Osteoblast (primary cell): ENCODE measurements at regions not wholly inside any gene's neighbourhood (a gene's known extent, or its start where the extent isn't known, plus 50 kb on each side); places are given as distances from the start of the nearest gene placed in this dataset.
A peak's percentile ranks its signal among the peaks of the same experiment; 100 is the strongest.

Source experiments
- DNase-seq: peaks from one replicate; pipeline ENCODE4 v3.0.0; 2011; ENCODE audit warnings: low spot score, mixed read lengths; ENCODE audit not compliant: insufficient read length; ENCODE audit errors: missing footprints
- H2AFZ ChIP-seq: 2 replicates; pipeline ENCODE4 v1.6.0; 2011; ENCODE audit warnings: mild to moderate bottlenecking, low read length
- H3K27ac ChIP-seq: 2 replicates; pipeline ENCODE4 v1.5.1; 2011; ENCODE audit warnings: mild to moderate bottlenecking, low read depth, low read length, moderate library complexity
- H3K27me3 ChIP-seq: 2 replicates; pipeline ENCODE4 v1.6.0; 2012; ENCODE audit warnings: mild to moderate bottlenecking, control low read depth, inconsistent platforms, low read length, moderate library complexity; ENCODE audit not compliant: insufficient read depth
- H3K36me3 ChIP-seq: 2 replicates; pipeline ENCODE4 v1.5.1; 2011; ENCODE audit warnings: mild to moderate bottlenecking, low read length, control low read depth, moderate library complexity; ENCODE audit not compliant: insufficient read depth
- H3K4me1 ChIP-seq: 2 replicates; pipeline ENCODE4 v1.5.1; 2011; ENCODE audit warnings: mild to moderate bottlenecking, low read length, control low read depth, moderate library complexity; ENCODE audit not compliant: insufficient read depth
- H3K4me2 ChIP-seq: 2 replicates; pipeline ENCODE4 v1.6.0; 2011; ENCODE audit warnings: mild to moderate bottlenecking, low read length; ENCODE audit not compliant: insufficient read depth
- H3K4me3 ChIP-seq: fragments of 200-600 bp; sonication (generic); 3 replicates; pipeline ENCODE4 v1.5.1; 2012; ENCODE audit warnings: mild to moderate bottlenecking, low read length, inconsistent platforms; ENCODE audit not compliant: insufficient read depth
- H3K79me2 ChIP-seq: 2 replicates; pipeline ENCODE4 v1.6.0; 2012; ENCODE audit warnings: mild to moderate bottlenecking, low read length, control low read depth, inconsistent platforms; ENCODE audit not compliant: insufficient read depth
- H3K9me3 ChIP-seq: 2 replicates; pipeline ENCODE4 v1.5.1; 2011; ENCODE audit warnings: low read depth, low read length, control low read depth
- H4K20me1 ChIP-seq: 2 replicates; pipeline ENCODE4 v1.6.0; 2012; ENCODE audit warnings: mild to moderate bottlenecking, low read length, control low read depth; ENCODE audit not compliant: insufficient read depth
- CTCF ChIP-seq: IDR thresholded peaks from 2 replicates; pipeline ENCODE4 v1.5.1; 2011; ENCODE audit warnings: mild to moderate bottlenecking, low read depth, low read length, moderate library complexity; ENCODE audit errors: extremely low read depth

GRCh38 chr2:239666855-239667376, 266.1 kb upstream of the HDAC4 start:
- no peaks in the 10 kb centered on the region for H3K27me3 ChIP-seq
- no peak overlapping the region for H3K27ac ChIP-seq
- TF ChIP-seq CTCF = no peak
- H3K4me2 ChIP-seq = no peak overlapping the region
- H3K4me1 ChIP-seq = no peaks in the 10 kb centered on the region
- no peaks in the 10 kb centered on the region for H4K20me1 ChIP-seq
- H3K79me2 ChIP-seq = no peaks in the 10 kb centered on the region
- H2AFZ ChIP-seq = no peak overlapping the region
- H3K4me3 ChIP-seq = no peak overlapping the region
- DNase-seq = peak; percentile 17
- H3K9me3 ChIP-seq = no peaks in the 10 kb centered on the region
- no peaks in the 10 kb centered on the region for H3K36me3 ChIP-seq

DNA sequence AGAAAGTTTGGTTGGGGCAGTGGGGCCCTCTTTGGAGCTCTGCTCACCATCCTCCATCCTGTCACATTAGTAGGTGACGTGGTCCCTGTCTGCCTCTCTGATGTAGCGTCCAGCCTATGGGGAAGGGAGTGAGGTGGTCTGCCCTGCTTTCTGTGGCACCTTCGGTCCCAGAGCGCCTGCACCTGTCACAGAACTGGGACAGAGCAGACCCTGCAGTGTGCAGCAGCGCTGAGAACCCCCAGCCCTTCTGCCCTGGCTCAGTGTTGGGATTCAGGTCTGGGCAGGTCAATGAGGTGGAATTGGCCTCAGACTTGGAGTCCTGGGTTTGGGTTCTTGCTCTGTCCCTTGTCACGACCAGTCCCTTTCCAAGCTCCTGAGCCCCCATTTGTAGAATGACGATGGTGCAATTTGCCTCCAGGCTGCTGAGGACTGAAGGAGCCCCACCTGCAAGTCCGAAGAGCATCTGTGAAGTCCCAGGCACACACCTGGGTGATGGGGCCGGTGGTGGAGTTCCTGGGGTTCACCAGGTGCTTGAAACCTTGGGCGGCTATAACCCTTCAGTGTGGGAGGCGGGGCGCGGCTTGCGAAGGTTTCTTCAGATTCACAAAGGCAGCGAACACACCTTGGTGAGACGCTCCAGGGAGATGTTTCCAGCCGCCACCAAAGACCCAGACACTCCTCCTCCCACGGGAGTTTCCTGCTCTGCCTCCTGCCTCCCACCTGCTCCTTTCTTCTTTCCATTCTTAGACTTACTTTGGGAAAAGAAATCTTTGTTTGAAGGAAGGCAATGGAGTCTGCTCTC, 265.4 kb upstream of the HDAC4 start:
- Histone ChIP-seq H3K27me3 (no peaks in the 10 kb centered on the region), H3K4me1 (no peaks in the 10 kb centered on the region), H3K79me2 (no peaks in the 10 kb centered on the region), H3K4me3 (no peak overlapping the region), H3K4me2 (no peak overlapping the region), H4K20me1 (no peaks in the 10 kb centered on the region), H3K36me3 (no peaks in the 10 kb centered on the region), H3K9me3 (no peaks in the 10 kb centered on the region), H2AFZ (no peak overlapping the region), H3K27ac (no peak overlapping the region)
- TF ChIP-seq CTCF = no peak
- peak; percentile 58 for DNase-seq

- no peaks in the 10 kb centered on the region for H3K9me3 ChIP-seq
- TF ChIP-seq CTCF = no peak
- no peaks in the 10 kb centered on the region for H4K20me1 ChIP-seq
- H3K79me2 ChIP-seq = no peaks in the 10 kb centered on the region
- no peak overlapping the region for H3K4me2 ChIP-seq
- no peaks in the 10 kb centered on the region for H3K4me1 ChIP-seq
- no peaks in the 10 kb centered on the region for H3K27me3 ChIP-seq
- no peak overlapping the region for H3K4me3 ChIP-seq
- no peak overlapping the region for H2AFZ ChIP-seq
- H3K36me3 ChIP-seq = no peaks in the 10 kb centered on the region
- peak; percentile 37 for DNase-seq
- H3K27ac ChIP-seq = no peak overlapping the region
Measured at GRCh38 chr2:239664216-239664810, 263.5 kb upstream of the HDAC4 start.

GRCh38 chr2:239663364-239663924, 262.6 kb upstream of the HDAC4 start:
- Histone ChIP-seq H4K20me1 (no peaks in the 10 kb centered on the region), H3K4me1 (no peaks in the 10 kb centered on the region), H3K9me3 (no peaks in the 10 kb centered on the region), H3K27me3 (no peaks in the 10 kb centered on the region), H3K79me2 (no peaks in the 10 kb centered on the region), H3K36me3 (no peaks in the 10 kb centered on the region), H3K4me3 (no peak overlapping the region), H3K4me2 (no peak overlapping the region), H2AFZ (no peak overlapping the region), H3K27ac (no peak overlapping the region)
- DNase-seq = peak; percentile 54
- no peak for TF ChIP-seq CTCF
